Fibroblast of the aortic adventitia (primary cell): ENCODE measurements at regions not wholly inside any gene's neighbourhood (a gene's known extent, or its start where the extent isn't known, plus 50 kb on each side); places are given as distances from the start of the nearest gene placed in this dataset. TPM values are rescaled to one million over a fixed set of nuclear protein-coding genes. Genes with fewer than 3 reads are reported as not detected.

Experiments used
- DNase-seq: peaks from one replicate; pipeline ENCODE4 v3.0.0-alpha.2; 2010; ENCODE audit warnings: low read depth
- H3K4me3 ChIP-seq: 2 replicates; pipeline ENCODE4 v1.5.1; 2011; ENCODE audit warnings: low read depth, mild to moderate bottlenecking, control low read depth, low read length, moderate library complexity
- small RNA-seq: library from RNA; depleted of rRNA; stranded (forward); fragments of <200 nt; gene quantifications from one replicate; pipeline ENCODE3, GENCODE V24; 2012
- TF ChIP-seq, protein P1 (sequence below): IDR thresholded peaks from 2 replicates; pipeline ENCODE4 v1.5.1; 2011; ENCODE audit warnings: mild to moderate bottlenecking, low read length, control low read depth, inconsistent platforms; ENCODE audit not compliant: insufficient read depth

DNA sequence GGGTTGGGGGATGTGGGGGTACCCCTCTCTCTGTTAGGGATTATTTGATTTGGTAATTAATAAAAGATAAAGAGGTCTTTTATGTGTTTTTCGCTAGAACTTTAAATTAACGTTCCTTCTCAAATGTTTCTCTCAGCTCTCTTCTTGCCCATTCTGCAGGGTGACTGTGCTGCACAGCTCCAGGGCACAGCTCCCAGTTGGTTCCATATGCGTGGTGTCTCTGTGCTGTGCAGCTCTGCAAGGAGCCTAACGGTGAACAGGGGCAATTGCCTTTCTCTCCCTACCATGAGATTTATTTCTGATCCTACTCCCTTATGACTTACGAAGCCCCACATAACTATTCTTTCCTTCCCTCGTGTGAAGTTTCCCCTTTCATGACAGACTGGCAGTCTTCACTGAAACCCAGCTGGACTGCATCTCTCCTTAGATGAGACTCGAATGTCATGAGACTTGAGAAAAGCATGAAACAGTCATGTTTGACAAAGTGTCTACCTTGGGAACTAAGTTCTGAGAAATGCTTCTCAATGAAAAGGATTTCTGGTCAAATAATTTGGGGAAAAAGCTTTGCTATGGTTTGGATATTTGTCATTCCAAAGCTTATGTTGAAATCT lies 50.2 kb upstream of the SPRY1 start:
- H3K4me3 ChIP-seq, result no peak overlapping the region
- DNase-seq, result no peak
- TF ChIP-seq, protein P1, sequence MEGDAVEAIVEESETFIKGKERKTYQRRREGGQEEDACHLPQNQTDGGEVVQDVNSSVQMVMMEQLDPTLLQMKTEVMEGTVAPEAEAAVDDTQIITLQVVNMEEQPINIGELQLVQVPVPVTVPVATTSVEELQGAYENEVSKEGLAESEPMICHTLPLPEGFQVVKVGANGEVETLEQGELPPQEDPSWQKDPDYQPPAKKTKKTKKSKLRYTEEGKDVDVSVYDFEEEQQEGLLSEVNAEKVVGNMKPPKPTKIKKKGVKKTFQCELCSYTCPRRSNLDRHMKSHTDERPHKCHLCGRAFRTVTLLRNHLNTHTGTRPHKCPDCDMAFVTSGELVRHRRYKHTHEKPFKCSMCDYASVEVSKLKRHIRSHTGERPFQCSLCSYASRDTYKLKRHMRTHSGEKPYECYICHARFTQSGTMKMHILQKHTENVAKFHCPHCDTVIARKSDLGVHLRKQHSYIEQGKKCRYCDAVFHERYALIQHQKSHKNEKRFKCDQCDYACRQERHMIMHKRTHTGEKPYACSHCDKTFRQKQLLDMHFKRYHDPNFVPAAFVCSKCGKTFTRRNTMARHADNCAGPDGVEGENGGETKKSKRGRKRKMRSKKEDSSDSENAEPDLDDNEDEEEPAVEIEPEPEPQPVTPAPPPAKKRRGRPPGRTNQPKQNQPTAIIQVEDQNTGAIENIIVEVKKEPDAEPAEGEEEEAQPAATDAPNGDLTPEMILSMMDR, result no peak

Small RNAs in the stretch of these regions (small RNA-seq; reads per million reads assigned to genes)
- gene AC026402.1, result not detected
